Lower lobe of right lung (tissue), 2 donors: ENCODE measurements at regions not wholly inside any gene's neighbourhood (a gene's known extent, or its start where the extent isn't known, plus 50 kb on each side); places are given as distances from the start of the nearest gene placed in this dataset.

ENCODE experiments used
- ATAC-seq, 2 donors: fragments of 200-7000 bp; cut with Tn5 transposase; one replicate each; pipeline ENCODE4 v1.9.1; 2020 to 2022; ENCODE audit warnings: mild to moderate bottlenecking in 2 of 2, moderate library complexity in 2 of 2
- DNase-seq: peaks from one replicate; pipeline ENCODE4 v3.0.0-alpha.2; 2020
- H3K27ac ChIP-seq: fragments of 200-600 bp; one replicate; pipeline ENCODE4 v1.8.0; 2022
- H3K27me3 ChIP-seq: fragments of 200-600 bp; one replicate; pipeline ENCODE4 v1.8.0; 2022; ENCODE audit warnings: low read depth
- H3K36me3 ChIP-seq: fragments of 200-600 bp; one replicate; pipeline ENCODE4 v1.8.0; 2022; ENCODE audit warnings: mild to moderate bottlenecking
- H3K4me1 ChIP-seq: fragments of 200-600 bp; one replicate; pipeline ENCODE4 v1.8.0; 2022
- H3K4me3 ChIP-seq: fragments of 200-600 bp; one replicate; pipeline ENCODE4 v1.8.0; 2022; ENCODE audit warnings: mild to moderate bottlenecking
- H3K9me3 ChIP-seq: fragments of 200-600 bp; one replicate; pipeline ENCODE4 v1.8.0; 2022
- CTCF ChIP-seq: fragments of 200-600 bp; IDR thresholded peaks from one replicate; pipeline ENCODE4 v1.8.0; 2022; ENCODE audit warnings: antibody characterized with exemption, mild to moderate bottlenecking
- intact Hi-C: fragments of 100-400 bp; cut with DNase I; formaldehyde crosslinking; loops from one replicate; pipeline ENCODE4 v1.11.0; 2022
- donor health status: DM: no; HTN: yes; CAD: no; lungs with severe emphysema.

- no peak for DNase-seq
- Histone ChIP-seq H3K9me3 (no peaks in the 10 kb centered on the region), H3K27me3 (peaks cover 4% of the 10 kb centered on the region), H3K27ac (no peak overlapping the region), H3K36me3 (no peaks in the 10 kb centered on the region), H3K4me3 (no peak overlapping the region), H3K4me1 (no peaks in the 10 kb centered on the region)
- ATAC-seq: no peak
- intact Hi-C loops: no loop called here
- TF ChIP-seq CTCF: no peak
Measured at GRCh38 chr6:1144842-1145767, 166.8 kb upstream of the FOXQ1 start.

- peaks cover 4% of the 10 kb centered on the region for H3K27me3 ChIP-seq
- no peak overlapping the region for H3K4me3 ChIP-seq
- no peaks in the 10 kb centered on the region for H3K36me3 ChIP-seq
- H3K4me1 ChIP-seq: no peaks in the 10 kb centered on the region
- TF ChIP-seq CTCF: no peak
- DNase-seq (no peak), ATAC-seq (no peak)
- no peak overlapping the region for H3K27ac ChIP-seq
- no peaks in the 10 kb centered on the region for H3K9me3 ChIP-seq
- intact Hi-C loops: no loop called here
Measured at GRCh38 chr6:1143655-1144054, 168.2 kb upstream of the FOXQ1 start.

GRCh38 chr6:1139155-1139890, 172.6 kb upstream of the FOXQ1 start:
- intact Hi-C loops: no loop called here
- Histone ChIP-seq H3K36me3 (no peaks in the 10 kb centered on the region), H3K4me3 (no peak overlapping the region), H3K4me1 (no peaks in the 10 kb centered on the region), H3K9me3 (no peaks in the 10 kb centered on the region), H3K27ac (no peak overlapping the region), H3K27me3 (no peaks in the 10 kb centered on the region)
- no peak for DNase-seq
- ATAC-seq: no peak
- no peak for TF ChIP-seq CTCF

GRCh38 chr6:1137849-1138248, 174.0 kb upstream of the FOXQ1 start:
- DNase-seq: no peak
- Histone ChIP-seq H3K9me3 (no peaks in the 10 kb centered on the region), H3K4me3 (no peak overlapping the region), H3K27ac (no peak overlapping the region), H3K4me1 (no peaks in the 10 kb centered on the region), H3K27me3 (no peaks in the 10 kb centered on the region), H3K36me3 (no peaks in the 10 kb centered on the region)
- ATAC-seq: no peak
- intact Hi-C loops: no loop called here
- no peak for TF ChIP-seq CTCF

- no peak overlapping the region for H3K27ac ChIP-seq
- DNase-seq (no peak), ATAC-seq (no peak)
- no peaks in the 10 kb centered on the region for H3K4me1 ChIP-seq
- intact Hi-C loops: no loop called here
- no peaks in the 10 kb centered on the region for H3K27me3 ChIP-seq
- H3K9me3 ChIP-seq: no peaks in the 10 kb centered on the region
- TF ChIP-seq CTCF: no peak
- H3K4me3 ChIP-seq: no peak overlapping the region
- no peaks in the 10 kb centered on the region for H3K36me3 ChIP-seq
Measured at GRCh38 chr6:1136827-1137226, 175.1 kb upstream of the FOXQ1 start.
